WI38 (cell line): ENCODE measurements at regions not wholly inside any gene's neighbourhood (a gene's known extent, or its start where the extent isn't known, plus 50 kb on each side); places are given as distances from the start of the nearest gene placed in this dataset.

Experiments
- H3K4me3 ChIP-seq: 2 replicates; pipeline ENCODE4 v1.5.1; 2011; ENCODE audit warnings: low read depth, mild to moderate bottlenecking, control low read depth, low read length
- TF ChIP-seq, protein P1 (sequence below): IDR thresholded peaks from 2 replicates; pipeline ENCODE4 v1.5.1; 2012; ENCODE audit warnings: low read depth, mild to moderate bottlenecking, control low read depth, low read length

DNA sequence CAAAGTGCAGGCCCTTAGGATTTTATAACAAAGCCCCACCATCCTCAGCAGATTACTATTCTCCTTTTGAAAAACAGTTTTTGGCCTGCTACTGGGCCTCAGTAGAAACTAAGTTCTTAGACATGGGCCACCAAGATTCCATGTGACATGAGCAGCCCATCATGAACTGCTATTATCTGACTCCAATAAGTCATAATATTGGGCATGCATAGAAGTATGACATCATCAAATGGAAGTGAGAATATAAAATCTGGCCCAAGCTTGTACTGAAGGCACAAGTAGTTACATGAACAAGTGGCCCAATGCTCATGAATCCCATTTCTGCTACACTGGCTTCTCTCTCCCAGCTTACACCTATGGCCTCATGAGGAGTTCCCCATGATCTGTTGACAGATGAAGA lies 404.8 kb downstream of the EPHA5 start:
- no peak overlapping the region for H3K4me3 ChIP-seq
- TF ChIP-seq, protein P1, sequence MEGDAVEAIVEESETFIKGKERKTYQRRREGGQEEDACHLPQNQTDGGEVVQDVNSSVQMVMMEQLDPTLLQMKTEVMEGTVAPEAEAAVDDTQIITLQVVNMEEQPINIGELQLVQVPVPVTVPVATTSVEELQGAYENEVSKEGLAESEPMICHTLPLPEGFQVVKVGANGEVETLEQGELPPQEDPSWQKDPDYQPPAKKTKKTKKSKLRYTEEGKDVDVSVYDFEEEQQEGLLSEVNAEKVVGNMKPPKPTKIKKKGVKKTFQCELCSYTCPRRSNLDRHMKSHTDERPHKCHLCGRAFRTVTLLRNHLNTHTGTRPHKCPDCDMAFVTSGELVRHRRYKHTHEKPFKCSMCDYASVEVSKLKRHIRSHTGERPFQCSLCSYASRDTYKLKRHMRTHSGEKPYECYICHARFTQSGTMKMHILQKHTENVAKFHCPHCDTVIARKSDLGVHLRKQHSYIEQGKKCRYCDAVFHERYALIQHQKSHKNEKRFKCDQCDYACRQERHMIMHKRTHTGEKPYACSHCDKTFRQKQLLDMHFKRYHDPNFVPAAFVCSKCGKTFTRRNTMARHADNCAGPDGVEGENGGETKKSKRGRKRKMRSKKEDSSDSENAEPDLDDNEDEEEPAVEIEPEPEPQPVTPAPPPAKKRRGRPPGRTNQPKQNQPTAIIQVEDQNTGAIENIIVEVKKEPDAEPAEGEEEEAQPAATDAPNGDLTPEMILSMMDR: no peak

DNA sequence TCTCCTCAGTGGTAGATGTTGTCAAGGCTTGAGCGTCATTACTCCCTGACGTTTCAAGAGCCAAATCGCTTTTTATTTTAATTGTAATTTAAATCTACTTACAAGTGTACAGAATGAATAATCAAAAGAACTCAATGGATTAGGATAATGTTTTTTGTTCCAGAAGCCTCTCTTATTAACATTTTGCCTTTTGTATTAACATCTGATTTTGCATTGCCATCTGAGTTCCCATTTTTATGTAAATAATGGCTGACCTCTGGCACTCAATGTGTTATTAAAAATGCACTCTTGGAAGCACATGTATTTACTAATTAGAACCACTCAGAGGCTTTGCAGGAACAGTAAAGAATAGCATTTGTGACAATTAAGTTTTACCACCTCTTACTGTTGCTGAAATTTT lies 411.0 kb downstream of the EPHA5 start:
- no peak overlapping the region for H3K4me3 ChIP-seq
- TF ChIP-seq, protein P1: no peak

DNA sequence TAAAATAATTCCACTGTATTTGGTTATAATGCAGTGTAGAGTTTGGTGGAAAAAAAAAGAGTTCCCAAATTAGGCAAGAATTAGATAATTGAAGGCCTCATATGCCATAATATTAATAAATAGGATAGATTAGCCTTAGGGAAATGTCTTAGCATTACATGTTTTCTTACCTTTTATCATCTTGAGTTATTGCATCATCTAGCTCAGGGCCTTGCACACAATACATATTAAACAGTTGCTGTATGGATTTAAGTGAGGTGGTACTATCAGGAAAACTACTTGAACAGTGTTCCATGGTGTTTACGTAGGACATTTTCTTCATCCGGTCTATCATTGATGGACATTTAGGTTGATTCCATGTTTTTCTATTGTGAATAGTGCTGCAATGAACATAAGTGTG lies 419.4 kb downstream of the EPHA5 start:
- TF ChIP-seq, protein P1: no peak
- no peak overlapping the region for H3K4me3 ChIP-seq

DNA sequence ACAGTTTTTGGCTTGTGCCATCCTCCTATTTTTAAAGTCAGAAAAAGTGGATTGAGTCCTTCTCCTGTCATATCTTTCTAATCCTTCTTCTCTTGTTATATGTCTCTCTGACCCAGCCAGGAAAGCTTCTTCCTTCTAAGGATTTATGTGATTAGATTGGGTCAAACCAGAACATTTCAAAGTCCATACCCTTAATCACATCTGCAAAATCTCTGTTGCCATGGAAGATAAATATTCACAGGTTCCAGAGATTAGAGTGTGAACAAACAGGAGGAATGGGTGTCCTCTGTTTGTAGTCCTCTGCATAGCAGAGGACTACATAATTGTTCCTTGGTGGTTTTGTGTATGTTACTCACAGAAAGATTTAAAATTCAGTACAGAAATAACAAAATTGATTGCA lies 421.2 kb downstream of the EPHA5 start:
- TF ChIP-seq, protein P1: no peak
- H3K4me3 ChIP-seq: no peak overlapping the region

DNA sequence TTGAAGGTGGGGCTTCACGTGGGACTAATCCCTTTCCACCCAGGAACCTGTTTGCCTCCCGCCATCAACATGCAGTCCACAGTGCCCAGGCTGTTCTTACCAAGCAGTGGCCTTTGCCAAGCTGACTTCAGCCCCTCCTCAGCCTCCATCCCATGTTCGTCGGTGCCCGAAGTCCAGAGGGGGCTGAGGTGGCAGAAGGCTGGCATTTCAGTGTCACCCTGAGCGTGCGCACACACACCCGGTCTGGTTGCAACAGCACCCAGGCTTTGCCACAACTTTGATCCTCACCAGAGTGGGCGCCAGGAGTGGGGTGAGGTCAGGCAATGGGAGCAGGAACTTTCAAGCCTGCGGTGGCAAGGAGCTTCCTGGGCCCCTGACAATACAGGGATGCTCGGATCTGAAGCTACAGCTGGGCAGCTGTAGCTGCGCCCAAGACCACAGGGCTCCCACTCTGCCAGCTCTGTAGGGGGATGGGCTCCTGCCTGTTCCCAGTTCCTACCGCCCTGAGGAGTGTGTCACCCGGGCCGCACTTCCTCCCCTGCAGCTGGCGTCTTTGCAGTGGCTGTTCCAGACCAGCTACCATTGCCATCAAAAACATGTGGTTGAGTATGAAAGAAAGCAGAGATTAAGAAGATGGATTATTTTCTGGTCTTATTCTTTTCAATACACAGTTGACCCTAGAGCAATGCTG lies 428.0 kb downstream of the EPHA5 start:
- no peak overlapping the region for H3K4me3 ChIP-seq
- TF ChIP-seq, protein P1: no peak

DNA sequence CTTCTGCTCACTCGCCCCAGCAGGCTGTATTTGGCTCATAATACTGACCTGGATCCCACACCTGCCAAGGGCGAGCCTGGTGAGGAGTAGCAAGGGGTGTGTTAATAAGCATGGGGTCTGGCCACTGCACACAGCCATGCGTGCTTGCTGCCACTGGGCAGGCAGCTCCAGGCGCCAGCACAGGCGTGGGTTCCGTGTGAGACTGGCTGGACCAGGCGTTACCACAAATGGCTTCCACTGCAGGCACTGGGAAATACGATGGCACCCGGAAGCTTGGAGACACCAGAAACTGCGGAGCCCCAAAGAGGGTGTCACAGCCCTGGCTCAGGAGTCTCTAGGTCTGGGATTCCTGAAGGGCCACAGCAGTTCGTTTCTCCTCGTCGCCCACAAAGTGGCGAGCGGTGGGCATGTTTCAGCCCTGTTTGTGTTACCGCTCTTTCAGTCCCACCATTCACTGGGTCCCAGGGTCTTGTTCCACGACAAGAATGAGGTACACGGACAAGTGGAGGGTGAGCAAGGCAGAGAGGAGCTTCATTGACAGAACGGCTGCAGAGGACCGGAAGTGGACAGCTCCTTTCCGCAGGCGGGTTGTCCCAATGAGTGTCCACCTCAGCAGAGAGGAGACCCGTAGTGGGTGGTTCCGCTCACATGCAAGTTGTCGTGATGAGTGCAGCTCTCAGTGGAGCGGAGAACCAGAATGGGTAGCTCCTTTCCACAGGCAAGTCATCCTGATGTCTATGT lies 428.9 kb downstream of the EPHA5 start:
- H3K4me3 ChIP-seq: no peak overlapping the region
- TF ChIP-seq, protein P1: no peak

DNA sequence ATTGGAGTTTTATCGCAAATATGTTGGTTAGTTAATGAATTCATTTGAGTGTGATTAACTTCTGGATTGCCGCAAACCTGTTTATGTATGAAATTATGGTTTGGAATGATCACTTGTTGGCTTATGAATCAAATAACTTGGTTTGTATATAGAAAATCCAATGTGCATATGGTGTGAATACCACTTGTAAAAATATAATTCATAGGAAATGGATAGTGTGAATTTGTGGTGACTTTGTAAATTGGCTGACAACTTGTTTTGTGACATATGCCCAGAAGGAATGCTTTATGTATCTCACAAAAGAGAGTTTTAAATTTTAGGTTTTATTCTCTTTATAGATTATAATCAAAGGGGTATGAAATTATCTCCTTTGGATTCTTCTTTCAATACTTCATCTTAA lies 436.2 kb downstream of the EPHA5 start:
- TF ChIP-seq, protein P1: no peak
- H3K4me3 ChIP-seq: no peak overlapping the region
